Body of pancreas (tissue), 4 donors: ENCODE measurements at regions not wholly inside any gene's neighbourhood (a gene's known extent, or its start where the extent isn't known, plus 50 kb on each side); places are given as distances from the start of the nearest gene placed in this dataset.

Experiments used
- ATAC-seq: fragments of 150-250 bp; one replicate; pipeline ENCODE4 v1.9.1; 2016
- DNase-seq, 4 donors: peaks; one replicate each; pipeline ENCODE4 v3.0.0-alpha.2; 2019
- H3K27ac ChIP-seq, 4 donors: fragments of 200-600 bp; sonication (generic); 1 replicate in 3 of 4; 2 replicates in 1 of 4; pipeline versions ENCODE4 v1.5.1 to v1.6.1; 2016 to 2019; ENCODE audit warnings: mild to moderate bottlenecking in 1 of 4, mixed read lengths in 1 of 4, moderate library complexity in 1 of 4
- H3K27me3 ChIP-seq, 2 donors: fragments of 200-600 bp; sonication (generic); one replicate each; pipeline ENCODE4 v1.6.0; 2016; ENCODE audit warnings: mild to moderate bottlenecking in 1 of 2
- H3K36me3 ChIP-seq, 2 donors: fragments of 200-600 bp; sonication (generic); replicated peaks in 1 of 2; 2 replicates each; pipeline ENCODE4 v1.5.1; 2016; ENCODE audit warnings: low read depth in 2 of 2; ENCODE audit not compliant: insufficient read depth in 1 of 2
- H3K4me1 ChIP-seq: fragments of 200-600 bp; sonication (generic); one replicate; pipeline ENCODE4 v1.6.0; 2016
- H3K4me3 ChIP-seq, 2 donors: fragments of 200-600 bp; sonication (generic); 1 replicate in 1 of 2; 2 replicates in 1 of 2; pipeline ENCODE4 v1.5.1; 2016 to 2019
- H3K9me3 ChIP-seq, 3 donors: fragments of 200-600 bp; sonication (generic); 1 replicate in 2 of 3; 2 replicates in 1 of 3; pipeline ENCODE4 v1.5.1; 2016
- POLR2A ChIP-seq, 3 donors: fragments of 450-650 bp; IDR thresholded peaks; one replicate each; pipeline ENCODE4 v1.6.1; 2016; ENCODE audit warnings: antibody characterized with exemption in 3 of 3, mild to moderate bottlenecking in 2 of 3
- WGBS, 2 donors: methylation state at CpG; one replicate each; pipeline ENCODE4 v1.1.5; 2017; 5-methylcytosine and 5-hydroxymethylcytosine counted together
- intact Hi-C: fragments of 100-400 bp; cut with DNase I; formaldehyde crosslinking; loops from one replicate; pipeline ENCODE4 v1.15.1; 2023
- TF ChIP-seq, protein P1 (sequence below), 7 experiments: fragments of 450-650 bp in 4 of 7; fragments of 200-600 bp in 3 of 7; sonication (generic) in 3 of 7; IDR thresholded peaks; one replicate each; pipeline ENCODE4 v1.5.1; 2016 to 2019; ENCODE audit warnings: antibody characterized with exemption in 7 of 7

DNA sequence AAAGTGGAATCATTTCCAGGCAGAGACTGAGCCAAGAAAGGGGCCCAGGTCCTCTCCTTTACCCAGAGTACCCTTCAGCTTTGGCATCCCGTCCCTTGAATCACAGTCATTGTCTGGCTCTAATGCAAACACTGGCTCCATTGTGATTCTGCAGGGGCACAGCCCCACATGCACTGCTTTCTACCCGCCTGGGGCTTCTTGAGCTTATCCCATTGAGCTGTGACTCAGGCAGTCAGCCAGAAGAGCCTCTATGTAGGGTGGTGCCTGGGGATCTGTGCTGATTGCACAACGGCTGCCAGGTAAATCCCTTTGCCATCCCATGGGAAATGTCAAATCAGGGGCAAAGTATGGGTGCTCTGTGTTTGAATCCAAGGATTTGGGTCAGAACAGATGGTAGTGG lies 88.9 kb downstream of the RASSF10 start:
- H3K4me1 ChIP-seq = no peaks in the 10 kb centered on the region
- TF ChIP-seq, protein P1, sequence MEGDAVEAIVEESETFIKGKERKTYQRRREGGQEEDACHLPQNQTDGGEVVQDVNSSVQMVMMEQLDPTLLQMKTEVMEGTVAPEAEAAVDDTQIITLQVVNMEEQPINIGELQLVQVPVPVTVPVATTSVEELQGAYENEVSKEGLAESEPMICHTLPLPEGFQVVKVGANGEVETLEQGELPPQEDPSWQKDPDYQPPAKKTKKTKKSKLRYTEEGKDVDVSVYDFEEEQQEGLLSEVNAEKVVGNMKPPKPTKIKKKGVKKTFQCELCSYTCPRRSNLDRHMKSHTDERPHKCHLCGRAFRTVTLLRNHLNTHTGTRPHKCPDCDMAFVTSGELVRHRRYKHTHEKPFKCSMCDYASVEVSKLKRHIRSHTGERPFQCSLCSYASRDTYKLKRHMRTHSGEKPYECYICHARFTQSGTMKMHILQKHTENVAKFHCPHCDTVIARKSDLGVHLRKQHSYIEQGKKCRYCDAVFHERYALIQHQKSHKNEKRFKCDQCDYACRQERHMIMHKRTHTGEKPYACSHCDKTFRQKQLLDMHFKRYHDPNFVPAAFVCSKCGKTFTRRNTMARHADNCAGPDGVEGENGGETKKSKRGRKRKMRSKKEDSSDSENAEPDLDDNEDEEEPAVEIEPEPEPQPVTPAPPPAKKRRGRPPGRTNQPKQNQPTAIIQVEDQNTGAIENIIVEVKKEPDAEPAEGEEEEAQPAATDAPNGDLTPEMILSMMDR (IDR thresholded peaks at IDR 0.05) = no peak
- no peak for TF ChIP-seq POLR2A (IDR thresholded peaks at IDR 0.05)
- ATAC-seq = no peak
- WGBS, 2 donors = 75 to 76% methylated on average over 1 to 3 of the region's 3 CpGs
- intact Hi-C loops = no loop called here
- no peaks in the 10 kb centered on the region for H3K27me3 ChIP-seq
- no peaks in the 10 kb centered on the region for H3K9me3 ChIP-seq
- no peak overlapping the region for H3K27ac ChIP-seq
- H3K36me3 ChIP-seq = no peaks in the 10 kb centered on the region
- no peak for DNase-seq
- H3K4me3 ChIP-seq = no peak overlapping the region

DNA sequence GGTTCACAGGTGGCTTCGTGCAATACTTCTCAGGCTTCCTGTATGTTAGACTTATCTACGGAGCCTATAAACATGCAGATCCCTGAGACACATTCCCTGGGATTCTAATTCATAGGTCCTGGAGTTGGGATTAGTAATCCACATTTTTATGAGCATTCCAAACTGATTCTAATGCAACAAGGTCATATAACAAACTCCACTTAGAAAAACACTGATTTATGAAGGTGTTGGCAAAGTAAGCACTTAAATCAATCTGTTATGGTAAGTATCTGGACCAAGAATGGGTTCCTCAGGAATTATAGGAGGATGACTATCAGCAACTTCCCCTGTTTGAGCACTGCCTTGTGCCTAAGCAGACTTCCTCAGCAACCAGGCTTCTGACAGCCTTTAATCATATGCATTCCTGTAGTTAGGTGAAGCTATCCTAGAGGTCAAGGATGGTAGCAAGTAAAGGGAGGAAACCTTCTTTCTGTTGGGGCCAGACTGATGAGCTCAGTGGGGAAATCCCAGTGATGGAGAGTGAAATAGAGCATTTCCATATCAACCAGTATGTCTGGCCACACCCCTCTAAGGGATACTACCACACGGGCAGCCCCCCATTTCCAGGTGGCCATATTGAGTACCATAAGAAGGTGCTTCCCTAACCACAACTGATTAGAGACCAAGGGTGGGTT lies 89.6 kb downstream of the RASSF10 start:
- Histone ChIP-seq H3K4me3 (no peak overlapping the region), H3K27ac (no peak overlapping the region), H3K36me3 (no peaks in the 10 kb centered on the region), H3K27me3 (no peaks in the 10 kb centered on the region), H3K9me3 (no peaks in the 10 kb centered on the region), H3K4me1 (no peaks in the 10 kb centered on the region)
- no peak for DNase-seq
- intact Hi-C loops = no loop called here
- TF ChIP-seq, protein P1 (IDR thresholded peaks at IDR 0.05) = no peak
- no peak for TF ChIP-seq POLR2A (IDR thresholded peaks at IDR 0.05)
- no peak for ATAC-seq
- WGBS, 2 donors = 93 to 94% methylated on average over 3 of the region's 3 CpGs

DNA sequence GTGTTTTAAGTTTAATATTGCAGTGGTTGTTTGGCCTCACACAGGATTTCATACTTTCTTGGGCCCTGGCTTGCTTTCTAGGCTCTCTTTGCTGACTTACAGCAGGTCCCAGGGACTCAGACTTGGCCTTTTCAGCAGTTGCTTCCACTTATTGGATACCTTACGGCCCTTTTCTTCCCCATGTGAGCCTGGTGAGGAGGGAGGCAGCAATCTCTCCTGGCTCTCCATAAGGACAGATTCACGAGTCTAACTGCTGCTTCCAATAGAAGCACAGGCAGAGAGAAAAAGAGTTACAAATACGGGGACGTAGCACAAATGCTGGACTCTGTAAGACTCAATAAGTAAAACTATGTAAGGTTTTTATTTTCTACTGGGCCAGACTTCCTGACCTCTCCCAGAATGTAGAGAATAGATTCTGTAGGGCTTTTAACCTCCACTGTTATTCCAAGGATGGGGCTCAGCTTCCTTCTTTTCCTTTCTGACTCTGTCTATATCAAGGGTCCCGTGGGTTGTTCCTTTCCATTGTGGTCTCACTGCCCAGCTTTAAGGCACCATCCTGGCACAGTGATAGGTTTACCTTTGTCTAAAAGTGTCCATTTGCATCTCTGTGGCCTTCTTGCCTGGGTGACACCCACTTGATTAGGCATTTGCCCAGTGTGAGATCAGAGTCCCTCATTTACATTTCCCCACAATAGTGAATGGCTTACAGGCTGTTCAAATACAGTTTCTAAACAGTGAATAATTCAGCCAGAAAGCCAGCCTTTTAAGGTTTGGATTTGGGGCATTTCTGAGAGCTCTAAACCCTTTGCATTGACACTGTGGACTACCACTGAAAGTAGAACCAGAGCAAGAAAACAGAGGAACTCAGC lies 92.8 kb downstream of the RASSF10 start:
- Histone ChIP-seq H3K36me3 (no peaks in the 10 kb centered on the region), H3K9me3 (no peaks in the 10 kb centered on the region), H3K4me3 (no peak overlapping the region), H3K27me3 (no peaks in the 10 kb centered on the region), H3K4me1 (peaks cover 13% of the 10 kb centered on the region), H3K27ac (no peak overlapping the region)
- 84 to 86% methylated on average over 5 of the region's 5 CpGs for WGBS, 2 donors
- ATAC-seq = no peak
- intact Hi-C loops = no loop called here
- DNase-seq = no peak
- TF ChIP-seq POLR2A (IDR thresholded peaks at IDR 0.05) = no peak
- TF ChIP-seq, protein P1 (IDR thresholded peaks at IDR 0.05) = no peak

DNA sequence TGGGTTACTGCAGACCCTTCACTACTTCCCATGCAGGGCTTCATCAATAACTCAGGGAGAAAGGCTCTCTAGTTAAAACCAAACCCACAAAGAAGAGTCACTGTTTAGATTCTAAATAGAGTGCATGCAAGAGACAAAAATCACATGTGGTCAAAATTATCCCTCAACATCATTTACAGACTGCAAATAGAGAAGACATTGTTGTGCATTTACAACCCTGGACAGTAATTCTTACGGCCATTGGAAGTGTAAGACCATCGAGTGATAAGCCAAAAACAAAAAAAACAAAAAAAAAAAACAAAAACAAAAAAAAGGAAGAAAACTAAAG lies 93.4 kb downstream of the RASSF10 start:
- H3K36me3 ChIP-seq = no peaks in the 10 kb centered on the region
- no peak for ATAC-seq
- H3K9me3 ChIP-seq = no peaks in the 10 kb centered on the region
- intact Hi-C loops = no loop called here
- H3K27me3 ChIP-seq = no peaks in the 10 kb centered on the region
- no peak for DNase-seq
- TF ChIP-seq POLR2A (IDR thresholded peaks at IDR 0.05) = no peak
- TF ChIP-seq, protein P1 (IDR thresholded peaks at IDR 0.05) = no peak
- no peak overlapping the region for H3K27ac ChIP-seq
- 85 to 88% methylated on average over 2 of the region's 2 CpGs for WGBS, 2 donors
- peaks cover 13% of the 10 kb centered on the region for H3K4me1 ChIP-seq
- H3K4me3 ChIP-seq = no peak overlapping the region
